HUES48 (cell line): ENCODE measurements at regions not wholly inside any gene's neighbourhood (a gene's known extent, or its start where the extent isn't known, plus 50 kb on each side); places are given as distances from the start of the nearest gene placed in this dataset.

Source experiments
- H3K27ac ChIP-seq: one replicate; pipeline ENCODE4 v1.7.0; 2013; ENCODE audit warnings: low read depth, low read length, inconsistent platforms
- H3K27me3 ChIP-seq: 2 replicates; pipeline ENCODE4 v1.6.1; 2013; ENCODE audit warnings: mild to moderate bottlenecking, low read length; ENCODE audit not compliant: control insufficient read depth, insufficient read depth
- H3K36me3 ChIP-seq: 2 replicates; pipeline ENCODE4 v1.6.1; 2013; ENCODE audit warnings: low read length; ENCODE audit not compliant: control insufficient read depth, insufficient read depth
- H3K4me1 ChIP-seq: 2 replicates; pipeline ENCODE4 v1.6.1; 2013; ENCODE audit warnings: mild to moderate bottlenecking, low read length; ENCODE audit not compliant: control insufficient read depth, insufficient read depth
- H3K4me3 ChIP-seq: 2 replicates; pipeline ENCODE4 v1.5.1; 2013; ENCODE audit warnings: mild to moderate bottlenecking, low read depth, low read length
- H3K9ac ChIP-seq: 2 replicates; pipeline ENCODE4 v1.6.1; 2013; ENCODE audit warnings: mild to moderate bottlenecking, low read depth, low read length, moderate library complexity
- H3K9me3 ChIP-seq: 2 replicates; pipeline ENCODE4 v1.6.1; 2013; ENCODE audit warnings: low read length; ENCODE audit not compliant: control insufficient read depth, insufficient read depth

DNA sequence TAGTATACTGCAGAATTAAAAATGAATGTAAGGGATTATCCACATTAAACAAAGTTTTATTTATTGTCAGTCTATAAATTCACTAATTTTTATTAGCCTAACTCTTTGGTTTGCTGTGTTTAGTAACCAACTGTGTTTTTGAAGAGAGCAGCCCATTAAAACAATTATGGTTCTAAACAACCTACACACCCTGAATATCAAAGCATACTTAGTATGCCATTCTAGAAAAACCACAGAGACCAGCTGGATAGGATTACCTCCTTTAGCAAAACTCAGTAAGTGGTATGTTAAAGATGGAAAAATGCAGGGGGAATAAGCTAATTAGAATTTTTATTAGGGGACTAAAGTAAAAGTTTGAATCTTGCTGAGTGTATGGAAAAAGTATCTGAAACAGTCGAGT is 1981.7 kb upstream of the NUDT12 start:
- H3K36me3 ChIP-seq: no peaks in the 10 kb centered on the region
- H3K27me3 ChIP-seq: no peaks in the 10 kb centered on the region
- H3K9ac ChIP-seq: no peak overlapping the region
- H3K4me3 ChIP-seq: no peak overlapping the region
- peaks cover 9% of the 10 kb centered on the region; the same call in 1 of the 2 replicates for H3K4me1 ChIP-seq
- no peaks in the 10 kb centered on the region for H3K9me3 ChIP-seq
- H3K27ac ChIP-seq: no peak overlapping the region

GRCh38 chr5:105536675-105537074 is 1974.1 kb upstream of the NUDT12 start:
- no peak overlapping the region for H3K27ac ChIP-seq
- no peaks in the 10 kb centered on the region for H3K9me3 ChIP-seq
- H3K36me3 ChIP-seq: no peaks in the 10 kb centered on the region
- H3K9ac ChIP-seq: no peak overlapping the region
- no peak overlapping the region for H3K4me3 ChIP-seq
- H3K4me1 ChIP-seq: peaks cover 10% of the 10 kb centered on the region; the same call in 1 of the 2 replicates
- H3K27me3 ChIP-seq: no peaks in the 10 kb centered on the region

GRCh38 chr5:105530716-105531261 is 1968.2 kb upstream of the NUDT12 start:
- Histone ChIP-seq H3K36me3 (no peaks in the 10 kb centered on the region), H3K27me3 (no peaks in the 10 kb centered on the region), H3K9ac (no peak overlapping the region), H3K4me3 (no peak overlapping the region), H3K4me1 (no peaks in the 10 kb centered on the region), H3K9me3 (peaks cover 17% of the 10 kb centered on the region), H3K27ac (no peak overlapping the region)

GRCh38 chr5:105529851-105530250 is 1967.3 kb upstream of the NUDT12 start:
- Histone ChIP-seq H3K9ac (no peak overlapping the region), H3K9me3 (peaks cover 17% of the 10 kb centered on the region), H3K27ac (no peak overlapping the region), H3K4me3 (no peak overlapping the region), H3K27me3 (no peaks in the 10 kb centered on the region), H3K4me1 (no peaks in the 10 kb centered on the region), H3K36me3 (no peaks in the 10 kb centered on the region)

DNA sequence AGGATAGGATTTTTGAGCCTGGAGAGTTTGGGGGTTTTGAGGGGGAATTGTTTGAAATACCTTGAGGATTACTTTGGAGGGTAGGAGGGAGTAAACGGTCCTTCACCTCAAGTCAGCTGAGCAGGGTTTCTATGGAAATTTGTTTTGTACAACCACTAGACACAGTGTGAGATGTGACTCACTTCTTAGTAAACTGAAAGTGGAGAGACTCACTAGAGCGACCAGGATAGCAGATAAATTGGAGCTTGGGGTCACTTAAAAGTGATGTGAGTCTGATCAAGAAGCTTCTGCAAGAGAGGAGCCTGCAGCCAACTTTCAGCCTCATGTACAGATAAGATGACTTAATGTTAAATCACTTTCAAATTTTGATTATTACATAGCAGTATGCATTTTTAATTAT is 1945.9 kb upstream of the NUDT12 start:
- Histone ChIP-seq H3K9ac (no peak overlapping the region), H3K9me3 (no peaks in the 10 kb centered on the region), H3K4me1 (peaks cover 13% of the 10 kb centered on the region), H3K36me3 (no peaks in the 10 kb centered on the region), H3K4me3 (no peak overlapping the region), H3K27me3 (no peaks in the 10 kb centered on the region), H3K27ac (no peak overlapping the region)

- Histone ChIP-seq H3K36me3 (no peaks in the 10 kb centered on the region), H3K9ac (no peak overlapping the region), H3K27ac (no peak overlapping the region), H3K4me3 (no peak overlapping the region), H3K4me1 (peaks cover 13% of the 10 kb centered on the region), H3K27me3 (no peaks in the 10 kb centered on the region), H3K9me3 (no peaks in the 10 kb centered on the region)
Observed at GRCh38 chr5:105506692-105507277, 1944.2 kb upstream of the NUDT12 start.

DNA sequence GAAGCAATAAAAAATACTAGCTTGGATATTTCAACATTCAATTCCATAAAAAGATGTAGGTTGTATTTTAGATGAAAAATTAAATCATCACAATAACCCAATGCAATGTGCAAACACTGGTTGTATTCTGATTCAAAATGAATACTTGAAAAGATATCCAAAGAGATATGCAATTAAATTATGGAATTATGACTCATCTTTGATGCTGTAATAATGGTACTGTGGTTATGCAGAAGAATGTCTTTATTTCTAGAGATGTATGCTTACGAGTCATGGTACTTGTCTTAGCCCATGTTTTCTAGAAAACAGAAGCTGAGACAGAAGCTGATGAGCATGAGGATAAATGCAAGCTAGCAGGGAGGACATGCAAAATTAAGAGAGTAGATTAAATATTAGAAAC is 1941.4 kb upstream of the NUDT12 start:
- Histone ChIP-seq H3K27ac (no peak overlapping the region), H3K4me1 (peaks cover 13% of the 10 kb centered on the region), H3K36me3 (no peaks in the 10 kb centered on the region), H3K4me3 (no peak overlapping the region), H3K9me3 (no peaks in the 10 kb centered on the region), H3K9ac (no peak overlapping the region), H3K27me3 (no peaks in the 10 kb centered on the region)

DNA sequence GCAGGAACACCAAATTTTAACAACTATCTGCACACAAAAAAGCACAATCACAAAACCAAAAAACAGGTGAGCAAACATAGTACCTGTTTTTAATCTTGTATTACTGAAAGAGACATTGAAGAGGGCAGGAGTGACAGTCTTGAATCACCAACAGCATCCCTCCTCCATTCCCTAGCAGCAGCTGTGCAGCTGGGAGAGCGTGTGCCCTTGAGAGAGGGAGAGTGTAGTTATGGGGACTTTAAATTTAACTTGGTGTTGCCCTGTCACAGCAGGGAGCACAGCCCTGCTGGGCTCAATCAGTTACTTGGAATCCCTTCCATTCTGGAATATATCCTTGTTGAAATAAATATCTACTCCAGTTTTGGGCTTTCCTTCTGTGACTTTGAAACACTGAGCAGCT is 1938.7 kb upstream of the NUDT12 start:
- H3K27ac ChIP-seq: no peak overlapping the region
- H3K36me3 ChIP-seq: no peaks in the 10 kb centered on the region
- H3K4me3 ChIP-seq: no peak overlapping the region
- H3K9me3 ChIP-seq: no peaks in the 10 kb centered on the region
- no peaks in the 10 kb centered on the region for H3K27me3 ChIP-seq
- no peak overlapping the region for H3K9ac ChIP-seq
- peaks cover 11% of the 10 kb centered on the region for H3K4me1 ChIP-seq

DNA sequence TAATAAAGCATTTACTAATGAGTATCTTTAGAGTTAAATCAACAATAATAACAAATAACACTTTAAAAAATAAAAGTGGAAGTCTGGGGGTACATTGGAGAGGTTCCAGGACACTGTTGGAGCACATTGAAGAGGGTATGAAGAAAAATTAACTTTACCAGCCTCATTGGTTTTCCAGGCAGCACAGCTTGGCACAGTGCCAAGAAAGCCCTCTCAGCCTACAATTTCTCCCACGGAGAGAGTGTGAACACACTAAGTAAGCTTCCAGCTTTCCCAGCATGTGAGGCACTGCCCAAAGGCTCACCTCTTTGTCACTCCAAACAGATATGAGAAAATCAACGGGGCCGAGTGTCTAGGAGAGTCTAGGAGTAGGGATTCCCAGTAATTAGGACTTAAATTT is 1912.8 kb upstream of the NUDT12 start:
- no peaks in the 10 kb centered on the region for H3K4me1 ChIP-seq

GRCh38 chr5:105462377-105462776 is 1899.8 kb upstream of the NUDT12 start:
- Histone ChIP-seq H3K9ac (no peak overlapping the region), H3K4me1 (no peaks in the 10 kb centered on the region), H3K36me3 (no peaks in the 10 kb centered on the region), H3K27ac (no peak overlapping the region), H3K27me3 (no peaks in the 10 kb centered on the region), H3K4me3 (no peak overlapping the region), H3K9me3 (peaks cover 27% of the 10 kb centered on the region; the same call in 1 of the 2 replicates)

More for the DNA sequence above, 1912.8 kb upstream of the NUDT12 start:
- H3K9me3 ChIP-seq: no peaks in the 10 kb centered on the region
- H3K27me3 ChIP-seq: no peaks in the 10 kb centered on the region
- H3K4me3 ChIP-seq: no peak overlapping the region
- H3K27ac ChIP-seq: no peak overlapping the region
- H3K36me3 ChIP-seq: no peaks in the 10 kb centered on the region
- H3K9ac ChIP-seq: no peak overlapping the region

- H3K36me3 ChIP-seq: no peaks in the 10 kb centered on the region
- no peaks in the 10 kb centered on the region for H3K27me3 ChIP-seq
- no peaks in the 10 kb centered on the region for H3K4me1 ChIP-seq
- H3K9me3 ChIP-seq: peaks cover 27% of the 10 kb centered on the region; the same call in 1 of the 2 replicates
- no peak overlapping the region for H3K4me3 ChIP-seq
- H3K9ac ChIP-seq: no peak overlapping the region
- no peak overlapping the region for H3K27ac ChIP-seq
Observed at GRCh38 chr5:105460721-105461120, 1898.1 kb upstream of the NUDT12 start.
